ENCODE measurements at regions not wholly inside any gene's neighbourhood (a gene's known extent, or its start where the extent isn't known, plus 50 kb on each side); places are given as distances from the start of the nearest gene placed in this dataset.

DNA sequence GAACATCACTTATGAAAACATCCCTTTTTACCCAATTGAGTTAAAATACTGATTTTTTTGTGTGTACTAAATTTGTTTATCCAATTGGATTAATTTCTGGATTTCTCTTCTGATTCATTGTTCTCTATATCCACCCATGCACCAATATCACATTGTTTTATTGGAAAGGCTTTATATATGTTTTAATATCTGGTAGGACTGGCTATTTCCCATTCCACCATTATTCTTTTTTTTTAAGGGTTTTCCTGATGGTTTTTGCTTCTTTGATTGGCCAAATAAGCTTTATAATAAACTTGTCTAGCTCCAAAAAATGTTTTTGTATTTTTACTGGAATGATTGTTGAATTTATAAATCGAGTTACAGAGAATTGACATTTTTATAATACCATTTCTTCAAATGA is 59.4 kb upstream of the DOK5 start:
- FAIRE-seq (no peak), ATAC-seq (no peak), DNase-seq (ENCODE audit: low read depth in 1 of 2, low spot score in 1 of 2) (no peak)
- TF ChIP-seq KDM5A (IDR thresholded peaks at IDR 0.05) (no peak), EHF (CRISPR knock-in tag; IDR thresholded peaks at IDR 0.05) (no peak), HOXB13 (CRISPR knock-in tag; IDR thresholded peaks at IDR 0.05; ENCODE audit: low read depth) (no peak), BHLHE40 (IDR thresholded peaks at IDR 0.05; ENCODE audit: low read depth, low read length) (no peak), ZNF302 (CRISPR knock-in tag; IDR thresholded peaks at IDR 0.05) (no peak), RAD21 (conservative IDR thresholded peaks at IDR 0.05 in 1 of 2, IDR thresholded peaks at IDR 0.05 in 1 of 2) (no peak), MYC (IDR thresholded peaks at IDR 0.05; ENCODE audit: borderline replicate concordance, low read length) (no peak), FOXS1 (CRISPR knock-in tag; IDR thresholded peaks at IDR 0.05) (no peak), MAZ (IDR thresholded peaks at IDR 0.05; ENCODE audit: borderline replicate concordance, low read depth, low read length) (no peak), ZC3H11A (IDR thresholded peaks at IDR 0.05) (no peak), REST (IDR thresholded peaks at IDR 0.05) (no peak), FOSB (CRISPR knock-in tag; IDR thresholded peaks at IDR 0.05) (no peak), POLR2AphosphoS2 (conservative IDR thresholded peaks at IDR 0.05; ENCODE audit: low read length) (no peak)
- TF ChIP-seq, protein P1, sequence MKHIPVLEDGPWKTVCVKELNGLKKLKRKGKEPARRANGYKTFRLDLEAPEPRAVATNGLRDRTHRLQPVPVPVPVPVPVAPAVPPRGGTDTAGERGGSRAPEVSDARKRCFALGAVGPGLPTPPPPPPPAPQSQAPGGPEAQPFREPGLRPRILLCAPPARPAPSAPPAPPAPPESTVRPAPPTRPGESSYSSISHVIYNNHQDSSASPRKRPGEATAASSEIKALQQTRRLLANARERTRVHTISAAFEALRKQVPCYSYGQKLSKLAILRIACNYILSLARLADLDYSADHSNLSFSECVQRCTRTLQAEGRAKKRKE (CRISPR knock-in tag; IDR thresholded peaks at IDR 0.05; ENCODE audit: low read depth): no peak
- Histone ChIP-seq H3K4me2 (no peak overlapping the region), H3K4me3 (no peak overlapping the region), H3K27ac (no peak overlapping the region), H3K4me1 (no peaks in the 10 kb centered on the region), H3K9me3 (no peaks in the 10 kb centered on the region)
- WGBS (ENCODE audit: missing lambda C conversion rate): 0% methylated on average over 1 of the region's 1 CpG
- POLR2A ChIA-PET: no interaction called here
- CTCF ChIA-PET: interaction anchor here (1.2 kb wide), 1 partner anchor 253 kb away, joined by 3 read pairs; no protein-coding TSS in a partner anchor

DNA sequence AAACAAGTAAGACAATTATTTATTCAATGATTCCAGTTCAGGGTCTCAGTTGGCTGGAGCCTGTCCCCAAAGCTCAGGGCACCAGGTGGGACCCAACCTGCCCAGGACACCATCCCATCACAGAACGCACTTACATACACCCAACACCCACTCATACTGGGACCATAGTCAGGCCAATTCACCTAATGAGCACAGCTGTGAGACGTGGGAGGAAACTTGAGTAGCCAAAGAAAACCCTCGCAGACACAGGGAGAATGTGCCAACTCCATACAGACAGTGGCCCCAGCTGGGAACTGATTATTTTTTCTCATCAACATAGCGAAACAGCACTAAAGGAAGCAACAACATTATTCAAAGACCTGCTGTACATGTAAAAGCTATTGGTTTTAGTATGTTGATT is 58.6 kb upstream of the DOK5 start:
- Histone ChIP-seq H3K27ac (no peak overlapping the region), H3K4me3 (no peak overlapping the region), H3K4me2 (no peak overlapping the region), H3K9me3 (no peaks in the 10 kb centered on the region), H3K4me1 (no peaks in the 10 kb centered on the region)
- no peak for TF ChIP-seq NR3C1 (IDR thresholded peaks at IDR 0.05)
- no peak for TF ChIP-seq E2F6 (IDR thresholded peaks at IDR 0.05; ENCODE audit: borderline replicate concordance, low read depth)
- no peak for TF ChIP-seq NPAS2 (CRISPR knock-in tag; IDR thresholded peaks at IDR 0.05; ENCODE audit: borderline replicate concordance)
- no peak for TF ChIP-seq GATA3 (IDR thresholded peaks at IDR 0.05; ENCODE audit: borderline replicate concordance)
- no peak for TF ChIP-seq KDM1A (IDR thresholded peaks at IDR 0.05; ENCODE audit: low read depth)
- TF ChIP-seq CEBPB (IDR thresholded peaks at IDR 0.05): no peak
- 32% methylated on average over 4 of the region's 4 CpGs for WGBS (ENCODE audit: missing lambda C conversion rate)
- ChIA-PET CTCF (interaction anchor here (0.7 to 1.2 kb wide), 2 partner anchors 252 to 380 kb away, joined by 3 read pairs; no protein-coding TSS in a partner anchor), POLR2A (no interaction called here)
- FAIRE-seq (no peak), ATAC-seq (no peak), DNase-seq (ENCODE audit: low read depth in 1 of 2, low spot score in 1 of 2) (no peak)

DNA sequence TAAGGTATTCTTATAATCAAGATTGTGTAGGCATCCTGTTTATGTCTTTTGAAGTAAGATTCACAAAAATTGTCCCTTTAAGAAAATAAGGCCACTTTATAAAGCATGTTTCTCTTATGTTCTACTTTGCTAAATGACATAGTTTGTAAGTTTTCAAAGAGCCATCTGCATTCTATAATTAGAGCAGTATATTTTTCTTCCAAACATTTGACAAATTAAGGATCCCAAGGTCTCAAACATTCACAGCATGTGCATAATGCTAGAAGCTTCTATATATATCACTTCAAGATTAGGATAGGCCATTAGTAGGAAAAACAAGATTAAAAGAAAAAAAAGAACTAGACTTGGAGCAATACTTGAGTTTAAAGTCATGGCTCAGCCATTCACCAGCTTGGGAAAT is 55.9 kb upstream of the DOK5 start:
- POLR2A ChIA-PET: no interaction called here
- H3K4me2 ChIP-seq: no peak overlapping the region
- H3K9me3 ChIP-seq: no peaks in the 10 kb centered on the region
- TF ChIP-seq REST (IDR thresholded peaks at IDR 0.05): no peak
- no peak for TF ChIP-seq FOSL2 (IDR thresholded peaks at IDR 0.05)
- TF ChIP-seq FOSL2 (CRISPR knock-in tag; IDR thresholded peaks at IDR 0.05): no peak
- H3K27ac ChIP-seq: no peak overlapping the region
- CTCF ChIA-PET: no interaction called here
- DNase-seq (ENCODE audit: low read depth in 1 of 2, low spot score in 1 of 2) (no peak), FAIRE-seq (no peak), ATAC-seq (no peak)
- no peaks in the 10 kb centered on the region for H3K4me1 ChIP-seq
- H3K4me3 ChIP-seq: no peak overlapping the region
